ENCODE measurements at regions not wholly inside any gene's neighbourhood (a gene's known extent, or its start where the extent isn't known, plus 50 kb on each side); places are given as distances from the start of the nearest gene placed in this dataset.

DNA sequence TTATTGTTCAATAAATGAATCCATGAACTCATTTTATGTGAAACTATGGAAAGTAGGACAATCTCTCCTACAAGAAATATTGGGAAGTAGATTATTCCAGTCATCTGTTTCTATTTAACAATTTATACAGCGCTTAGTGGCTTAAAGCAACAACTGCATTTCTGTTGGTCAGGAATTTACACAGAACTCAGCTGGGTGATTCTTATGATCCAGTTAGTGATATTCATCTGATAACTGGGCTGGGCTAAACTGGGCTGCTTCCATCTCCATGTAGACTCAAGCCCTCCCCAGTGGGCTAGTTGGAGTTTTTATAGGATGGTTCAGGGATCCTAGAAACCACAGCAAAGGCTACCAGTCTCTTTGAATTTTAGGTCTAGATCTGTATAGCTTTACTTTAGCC, 497.9 kb upstream of the NEGR1 start:
- Histone ChIP-seq H3K4me1 (ENCODE audit: control insufficient read depth in 1 of 2, insufficient read depth in 2 of 2, low read length in 2 of 2) (no peaks in the 10 kb centered on the region), H3K9me3 (replicated peaks in 1 of 2; ENCODE audit: control insufficient read depth in 1 of 2, insufficient read depth in 1 of 2, low read length in 2 of 2) (no peaks in the 10 kb centered on the region), H3K4me2 (replicated peaks; ENCODE audit: extremely low read depth, low read length, poor library complexity, severe bottlenecking) (no peak overlapping the region), H2AFZ (ENCODE audit: insufficient read depth, low read depth, low read length, poor library complexity, severe bottlenecking) (no peak overlapping the region), H3K27me3 (ENCODE audit: control insufficient read depth in 2 of 2, insufficient read depth in 2 of 2, low read length in 2 of 2) (no peaks in the 10 kb centered on the region), H3K79me2 (ENCODE audit: insufficient read depth, low read length) (no peaks in the 10 kb centered on the region), H4K20me1 (ENCODE audit: insufficient read depth, low read length) (no peaks in the 10 kb centered on the region), H3K4me3 (replicated peaks in 1 of 3; ENCODE audit: low read depth in 2 of 3, low read length in 3 of 3) (no peak overlapping the region), H3K36me3 (replicated peaks in 1 of 2; ENCODE audit: control insufficient read depth in 1 of 2, insufficient read depth in 2 of 2, low read length in 2 of 2) (no peaks in the 10 kb centered on the region), H3K9ac (ENCODE audit: insufficient read depth, low read length, poor library complexity, severe bottlenecking) (no peak overlapping the region), H3K27ac (ENCODE audit: low read depth in 1 of 2, low read length in 2 of 2) (no peak overlapping the region)
- intact Hi-C loops (cut with micrococcal nuclease), result no loop called here
- no peaks in the 10 kb centered on the region for H3K36me3 Mint-ChIP-seq
- H3K4me1 Mint-ChIP-seq, result no peaks in the 10 kb centered on the region
- TF ChIP-seq, protein P1, sequence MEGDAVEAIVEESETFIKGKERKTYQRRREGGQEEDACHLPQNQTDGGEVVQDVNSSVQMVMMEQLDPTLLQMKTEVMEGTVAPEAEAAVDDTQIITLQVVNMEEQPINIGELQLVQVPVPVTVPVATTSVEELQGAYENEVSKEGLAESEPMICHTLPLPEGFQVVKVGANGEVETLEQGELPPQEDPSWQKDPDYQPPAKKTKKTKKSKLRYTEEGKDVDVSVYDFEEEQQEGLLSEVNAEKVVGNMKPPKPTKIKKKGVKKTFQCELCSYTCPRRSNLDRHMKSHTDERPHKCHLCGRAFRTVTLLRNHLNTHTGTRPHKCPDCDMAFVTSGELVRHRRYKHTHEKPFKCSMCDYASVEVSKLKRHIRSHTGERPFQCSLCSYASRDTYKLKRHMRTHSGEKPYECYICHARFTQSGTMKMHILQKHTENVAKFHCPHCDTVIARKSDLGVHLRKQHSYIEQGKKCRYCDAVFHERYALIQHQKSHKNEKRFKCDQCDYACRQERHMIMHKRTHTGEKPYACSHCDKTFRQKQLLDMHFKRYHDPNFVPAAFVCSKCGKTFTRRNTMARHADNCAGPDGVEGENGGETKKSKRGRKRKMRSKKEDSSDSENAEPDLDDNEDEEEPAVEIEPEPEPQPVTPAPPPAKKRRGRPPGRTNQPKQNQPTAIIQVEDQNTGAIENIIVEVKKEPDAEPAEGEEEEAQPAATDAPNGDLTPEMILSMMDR (IDR thresholded peaks at IDR 0.05), result no peak
- H3K27me3 Mint-ChIP-seq (ENCODE audit: low read depth in 3 of 3), result peaks cover 0 to 2% (median 0%) of the 10 kb centered on the region in 3 donors
- DNase-seq, result no peak
- H3K27ac Mint-ChIP-seq, result no peak overlapping the region
- no CpG with 5 or more reads among the region's 1 CpG for WGBS (ENCODE audit: insufficient coverage)
- no peak overlapping the region for H3K4me3 Mint-ChIP-seq
- peaks cover 0 to 8% (median 3%) of the 10 kb centered on the region in 7 donors for H3K9me3 Mint-ChIP-seq

DNA sequence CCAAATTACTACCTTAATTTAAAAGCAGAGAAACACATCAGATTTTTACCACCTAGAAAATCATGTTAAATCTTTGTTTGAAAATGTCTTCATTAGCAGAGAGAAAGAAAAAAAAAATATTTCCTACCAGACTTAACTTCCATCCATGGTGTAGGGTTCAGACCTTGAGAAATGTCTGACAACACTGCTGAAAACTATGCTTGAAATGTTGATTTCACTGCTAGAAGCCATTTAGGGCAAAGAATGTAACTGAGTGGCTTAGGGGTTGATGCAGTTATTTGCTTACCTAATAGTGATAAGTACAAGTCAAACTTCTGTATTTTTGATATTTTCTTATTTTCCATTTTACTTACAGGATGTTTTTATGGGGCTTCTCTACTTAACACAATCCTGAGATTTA, 495.6 kb upstream of the NEGR1 start:
- TF ChIP-seq, protein P1 (IDR thresholded peaks at IDR 0.05), result no peak
- no peak for DNase-seq

More for the DNA sequence above, 495.6 kb upstream of the NEGR1 start:
- no peak overlapping the region for H2AFZ ChIP-seq (ENCODE audit: insufficient read depth, low read depth, low read length, poor library complexity, severe bottlenecking)
- Mint-ChIP-seq H3K4me3 (no peak overlapping the region), H3K9me3 (peaks cover 0 to 5% (median 2%) of the 10 kb centered on the region in 7 donors), H3K27me3 (ENCODE audit: low read depth in 3 of 3) (peaks cover 0 to 2% (median 2%) of the 10 kb centered on the region in 3 donors), H3K27ac (no peak overlapping the region), H3K36me3 (no peaks in the 10 kb centered on the region), H3K4me1 (no peaks in the 10 kb centered on the region)
- H3K9ac ChIP-seq (ENCODE audit: insufficient read depth, low read length, poor library complexity, severe bottlenecking), result no peak overlapping the region
- H3K79me2 ChIP-seq (ENCODE audit: insufficient read depth, low read length), result no peaks in the 10 kb centered on the region
- intact Hi-C loops (cut with micrococcal nuclease), result no loop called here
- no peaks in the 10 kb centered on the region for H3K36me3 ChIP-seq (replicated peaks in 1 of 2; ENCODE audit: control insufficient read depth in 1 of 2, insufficient read depth in 2 of 2, low read length in 2 of 2)
- no peak overlapping the region for H3K4me2 ChIP-seq (replicated peaks; ENCODE audit: extremely low read depth, low read length, poor library complexity, severe bottlenecking)
- no peaks in the 10 kb centered on the region for H4K20me1 ChIP-seq (ENCODE audit: insufficient read depth, low read length)
- H3K9me3 ChIP-seq (replicated peaks in 1 of 2; ENCODE audit: control insufficient read depth in 1 of 2, insufficient read depth in 1 of 2, low read length in 2 of 2), result no peaks in the 10 kb centered on the region
- no peak overlapping the region for H3K27ac ChIP-seq (ENCODE audit: low read depth in 1 of 2, low read length in 2 of 2)
- no peaks in the 10 kb centered on the region for H3K27me3 ChIP-seq (ENCODE audit: control insufficient read depth in 2 of 2, insufficient read depth in 2 of 2, low read length in 2 of 2)
- H3K4me3 ChIP-seq (replicated peaks in 1 of 3; ENCODE audit: low read depth in 2 of 3, low read length in 3 of 3), result no peak overlapping the region
- H3K4me1 ChIP-seq (ENCODE audit: control insufficient read depth in 1 of 2, insufficient read depth in 2 of 2, low read length in 2 of 2), result no peaks in the 10 kb centered on the region
